WTC11 (cell line): ENCODE measurements at regions not wholly inside any gene's neighbourhood (a gene's known extent, or its start where the extent isn't known, plus 50 kb on each side); places are given as distances from the start of the nearest gene placed in this dataset.

Experiments
- ATAC-seq: fragments of 200-7000 bp; cut with Tn5 transposase; 2 replicates; pipeline ENCODE4 v1.10.0; 2021; ENCODE audit warnings: mild to moderate bottlenecking, moderate library complexity
- CTCF ChIA-PET: fragments of 300-600 bp; sonication (Branson Sonifier 250); formaldehyde crosslinking; loops from one replicate; lab custom pipeline; 2021; ENCODE audit warnings: antibody characterized with exemption; lab: Charles Lee
- POLR2A ChIA-PET: fragments of 350-600 bp; sonication (Branson Sonifier 250); formaldehyde crosslinking; loops from one replicate; lab custom pipeline; 2021; ENCODE audit warnings: antibody characterized with exemption; lab: Charles Lee
- DNase-seq: peaks from one replicate; pipeline ENCODE4 v3.0.0; 2021; ENCODE audit warnings: low spot score
- H3K27ac Mint-ChIP-seq: 2 replicates; pipeline ENCODE4 v1.8.0; 2021; ENCODE audit warnings: mixed read lengths
- H3K27me3 Mint-ChIP-seq: 2 replicates; pipeline ENCODE4 v1.8.0; 2021; ENCODE audit warnings: low read depth, mild to moderate bottlenecking, moderate library complexity, mixed read lengths
- H3K36me3 Mint-ChIP-seq: 2 replicates; pipeline ENCODE4 v1.8.0; 2021; ENCODE audit warnings: mixed read lengths
- H3K4me1 Mint-ChIP-seq: 2 replicates; pipeline ENCODE4 v1.8.0; 2022; ENCODE audit warnings: mixed read lengths
- H3K4me3 Mint-ChIP-seq: 2 replicates; pipeline ENCODE4 v1.8.0; 2021; ENCODE audit warnings: mild to moderate bottlenecking, moderate library complexity, mixed read lengths
- H3K9me3 Mint-ChIP-seq: 2 replicates; pipeline ENCODE4 v1.8.0; 2021; ENCODE audit warnings: mixed read lengths
- CDX4 ChIP-seq: fragments of 250-450 bp; sonication (Bioruptor Pico); IDR thresholded peaks from 2 replicates; pipeline ENCODE4 v1.9.0; 2021; ENCODE audit warnings: moderate library complexity, mild to moderate bottlenecking, inconsistent platforms, borderline replicate concordance
- CTCF ChIP-seq: fragments of 200-600 bp; IDR thresholded peaks from 2 replicates; pipeline ENCODE4 v1.8.0; 2022; ENCODE audit warnings: antibody characterized with exemption
- FOXK1 ChIP-seq: sonication (generic); formaldehyde crosslinking; IDR thresholded peaks from 2 replicates; pipeline ENCODE4 v1.8.0; 2022; ENCODE audit warnings: mild to moderate bottlenecking, moderate library complexity, missing genetic modification reagents
- FOXP1 ChIP-seq: sonication (generic); formaldehyde crosslinking; IDR thresholded peaks from 2 replicates; pipeline ENCODE4 v1.8.0; 2022; ENCODE audit warnings: missing genetic modification reagents, mild to moderate bottlenecking, moderate library complexity, borderline replicate concordance
- NR3C1 ChIP-seq: sonication (generic); formaldehyde crosslinking; conservative IDR thresholded peaks from 2 replicates; pipeline ENCODE4 v1.8.1; 2023; ENCODE audit warnings: low read depth, mild to moderate bottlenecking, missing genetic modification reagents
- PRRX2 ChIP-seq: fragments of 250-450 bp; sonication (Bioruptor Pico); IDR thresholded peaks from 2 replicates; pipeline ENCODE4 v1.8.0; 2021; ENCODE audit warnings: mild to moderate bottlenecking
- RORB ChIP-seq: fragments of 250-450 bp; sonication (Bioruptor Pico); IDR thresholded peaks from 2 replicates; pipeline ENCODE4 v1.9.0; 2021; ENCODE audit warnings: mild to moderate bottlenecking
- SMAD3 ChIP-seq: sonication (generic); formaldehyde crosslinking; IDR thresholded peaks from 2 replicates; pipeline ENCODE4 v1.8.0; 2022; ENCODE audit warnings: missing genetic modification reagents, mild to moderate bottlenecking, borderline replicate concordance
- SP1 ChIP-seq: sonication (generic); formaldehyde crosslinking; conservative IDR thresholded peaks from 2 replicates; pipeline ENCODE4 v1.8.1; 2022; ENCODE audit warnings: missing genetic modification reagents
- TCF7 ChIP-seq: sonication (generic); formaldehyde crosslinking; IDR thresholded peaks from 2 replicates; pipeline ENCODE4 v1.8.0; 2022; ENCODE audit warnings: mild to moderate bottlenecking, low read depth, missing genetic modification reagents, moderate library complexity
- TP53 ChIP-seq: sonication (generic); formaldehyde crosslinking; IDR thresholded peaks from 2 replicates; pipeline ENCODE4 v1.8.1; 2023; ENCODE audit warnings: mild to moderate bottlenecking, missing genetic modification reagents
- USF1 ChIP-seq: sonication (generic); formaldehyde crosslinking; IDR thresholded peaks from 2 replicates; pipeline ENCODE4 v1.8.0; 2022; ENCODE audit warnings: mild to moderate bottlenecking, missing genetic modification reagents
- USF2 ChIP-seq: sonication (generic); formaldehyde crosslinking; IDR thresholded peaks from 2 replicates; pipeline ENCODE4 v1.8.1; 2023; ENCODE audit warnings: mild to moderate bottlenecking, missing genetic modification reagents, moderate library complexity
- ZBTB43 ChIP-seq: sonication (generic); formaldehyde crosslinking; IDR thresholded peaks from 2 replicates; pipeline ENCODE4 v1.8.1; 2023; ENCODE audit warnings: mild to moderate bottlenecking, missing genetic modification reagents
- ZNF219 ChIP-seq: sonication (generic); formaldehyde crosslinking; IDR thresholded peaks from 2 replicates; pipeline ENCODE4 v1.8.0; 2023; ENCODE audit warnings: missing genetic modification reagents, mild to moderate bottlenecking, borderline replicate concordance
- ZNF263 ChIP-seq: sonication (generic); formaldehyde crosslinking; IDR thresholded peaks from 2 replicates; pipeline ENCODE4 v1.8.1; 2022; ENCODE audit warnings: low read depth, mild to moderate bottlenecking, moderate library complexity, missing genetic modification reagents
- ZNF281 ChIP-seq: sonication (generic); formaldehyde crosslinking; IDR thresholded peaks from 2 replicates; pipeline ENCODE4 v1.8.0; 2023; ENCODE audit warnings: mild to moderate bottlenecking, missing genetic modification reagents
- TF ChIP-seq, protein P1 (sequence below): sonication (generic); formaldehyde crosslinking; IDR thresholded peaks from 2 replicates; pipeline ENCODE4 v1.8.0; 2022; ENCODE audit warnings: mild to moderate bottlenecking, missing genetic modification reagents
- TF ChIP-seq, protein P2 (sequence below): sonication (generic); formaldehyde crosslinking; IDR thresholded peaks from 2 replicates; pipeline ENCODE4 v1.8.1; 2022; ENCODE audit warnings: low read depth, mild to moderate bottlenecking, moderate library complexity, missing genetic modification reagents, borderline replicate concordance
- TF ChIP-seq, protein P3 (sequence below): sonication (generic); formaldehyde crosslinking; IDR thresholded peaks from 2 replicates; pipeline ENCODE4 v1.8.1; 2023; ENCODE audit warnings: mild to moderate bottlenecking, missing genetic modification reagents

DNA sequence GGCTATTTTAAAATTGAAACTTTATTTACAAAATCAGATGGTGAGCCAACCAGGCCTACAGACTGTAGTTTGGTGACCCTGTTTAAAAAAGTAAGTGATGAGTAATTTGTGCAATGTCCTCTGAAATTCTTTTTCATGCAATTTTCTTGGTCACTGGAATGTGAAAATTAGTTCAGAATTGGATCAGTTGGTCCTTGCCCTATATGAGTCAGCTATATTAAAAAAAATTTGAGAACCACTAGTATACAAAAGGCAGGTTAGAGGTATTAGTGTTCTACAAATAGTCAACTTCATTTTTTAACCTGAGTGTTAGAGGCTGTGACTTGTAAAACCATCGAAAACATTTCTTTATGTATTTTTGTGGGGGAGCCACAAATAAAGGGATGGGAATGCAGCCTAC is 91.1 kb upstream of the NXPH2 start:
- ChIA-PET CTCF (interaction anchor here (0.6 kb wide), 1 partner anchor 930 kb away, joined by 4 read pairs; no protein-coding TSS in a partner anchor), POLR2A (no interaction called here)
- no peak for DNase-seq
- Mint-ChIP-seq H3K27ac (no peak overlapping the region), H3K27me3 (no peaks in the 10 kb centered on the region), H3K4me3 (no peak overlapping the region), H3K4me1 (peaks cover 2% of the 10 kb centered on the region; the same call in 1 of the 2 replicates), H3K36me3 (peaks cover 10% of the 10 kb centered on the region; the same call in 1 of the 2 replicates), H3K9me3 (peaks cover 28% of the 10 kb centered on the region)
- TF ChIP-seq CDX4 (CRISPR knock-in tag), result no peak
- TF ChIP-seq TCF7 (CRISPR knock-in tag), result no peak
- TF ChIP-seq FOXK1 (CRISPR knock-in tag), result no peak
- no peak for TF ChIP-seq NR3C1 (CRISPR knock-in tag)
- TF ChIP-seq SMAD3 (CRISPR knock-in tag), result no peak
- TF ChIP-seq USF2 (CRISPR knock-in tag), result no peak
- TF ChIP-seq TP53, result no peak
- no peak for TF ChIP-seq ZNF281 (CRISPR knock-in tag)
- TF ChIP-seq, protein P1, sequence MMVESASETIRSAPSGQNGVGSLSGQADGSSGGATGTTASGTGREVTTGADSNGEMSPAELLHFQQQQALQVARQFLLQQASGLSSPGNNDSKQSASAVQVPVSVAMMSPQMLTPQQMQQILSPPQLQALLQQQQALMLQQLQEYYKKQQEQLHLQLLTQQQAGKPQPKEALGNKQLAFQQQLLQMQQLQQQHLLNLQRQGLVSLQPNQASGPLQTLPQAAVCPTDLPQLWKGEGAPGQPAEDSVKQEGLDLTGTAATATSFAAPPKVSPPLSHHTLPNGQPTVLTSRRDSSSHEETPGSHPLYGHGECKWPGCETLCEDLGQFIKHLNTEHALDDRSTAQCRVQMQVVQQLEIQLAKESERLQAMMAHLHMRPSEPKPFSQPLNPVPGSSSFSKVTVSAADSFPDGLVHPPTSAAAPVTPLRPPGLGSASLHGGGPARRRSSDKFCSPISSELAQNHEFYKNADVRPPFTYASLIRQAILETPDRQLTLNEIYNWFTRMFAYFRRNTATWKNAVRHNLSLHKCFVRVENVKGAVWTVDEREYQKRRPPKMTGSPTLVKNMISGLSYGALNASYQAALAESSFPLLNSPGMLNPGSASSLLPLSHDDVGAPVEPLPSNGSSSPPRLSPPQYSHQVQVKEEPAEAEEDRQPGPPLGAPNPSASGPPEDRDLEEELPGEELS, result no peak
- TF ChIP-seq RORB (CRISPR knock-in tag), result no peak
- TF ChIP-seq SP1 (CRISPR knock-in tag), result no peak
- TF ChIP-seq ZBTB43 (CRISPR knock-in tag), result no peak
- ATAC-seq, result no peak

GRCh38 chr2:138867341-138867740 is 87.2 kb upstream of the NXPH2 start:
- ChIA-PET CTCF (no interaction called here), POLR2A (no interaction called here)
- Mint-ChIP-seq H3K4me1 (peaks cover 2% of the 10 kb centered on the region; the same call in 1 of the 2 replicates), H3K27ac (no peak overlapping the region), H3K27me3 (no peaks in the 10 kb centered on the region), H3K36me3 (peaks cover 10% of the 10 kb centered on the region; the same call in 1 of the 2 replicates), H3K4me3 (no peak overlapping the region), H3K9me3 (peaks cover 22% of the 10 kb centered on the region)
- no peak for DNase-seq
- no peak for ATAC-seq
- TF ChIP-seq USF2 (CRISPR knock-in tag), result no peak
- no peak for TF ChIP-seq CTCF
- TF ChIP-seq PRRX2, result no peak
- no peak for TF ChIP-seq FOXP1 (CRISPR knock-in tag)
- TF ChIP-seq USF1 (CRISPR knock-in tag), result no peak
- no peak for TF ChIP-seq ZNF219
- no peak for TF ChIP-seq ZNF263
- TF ChIP-seq, protein P2, sequence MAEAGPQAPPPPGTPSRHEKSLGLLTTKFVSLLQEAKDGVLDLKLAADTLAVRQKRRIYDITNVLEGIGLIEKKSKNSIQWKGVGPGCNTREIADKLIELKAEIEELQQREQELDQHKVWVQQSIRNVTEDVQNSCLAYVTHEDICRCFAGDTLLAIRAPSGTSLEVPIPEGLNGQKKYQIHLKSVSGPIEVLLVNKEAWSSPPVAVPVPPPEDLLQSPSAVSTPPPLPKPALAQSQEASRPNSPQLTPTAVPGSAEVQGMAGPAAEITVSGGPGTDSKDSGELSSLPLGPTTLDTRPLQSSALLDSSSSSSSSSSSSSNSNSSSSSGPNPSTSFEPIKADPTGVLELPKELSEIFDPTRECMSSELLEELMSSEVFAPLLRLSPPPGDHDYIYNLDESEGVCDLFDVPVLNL (CRISPR knock-in tag), result no peak
- TF ChIP-seq, protein P3, sequence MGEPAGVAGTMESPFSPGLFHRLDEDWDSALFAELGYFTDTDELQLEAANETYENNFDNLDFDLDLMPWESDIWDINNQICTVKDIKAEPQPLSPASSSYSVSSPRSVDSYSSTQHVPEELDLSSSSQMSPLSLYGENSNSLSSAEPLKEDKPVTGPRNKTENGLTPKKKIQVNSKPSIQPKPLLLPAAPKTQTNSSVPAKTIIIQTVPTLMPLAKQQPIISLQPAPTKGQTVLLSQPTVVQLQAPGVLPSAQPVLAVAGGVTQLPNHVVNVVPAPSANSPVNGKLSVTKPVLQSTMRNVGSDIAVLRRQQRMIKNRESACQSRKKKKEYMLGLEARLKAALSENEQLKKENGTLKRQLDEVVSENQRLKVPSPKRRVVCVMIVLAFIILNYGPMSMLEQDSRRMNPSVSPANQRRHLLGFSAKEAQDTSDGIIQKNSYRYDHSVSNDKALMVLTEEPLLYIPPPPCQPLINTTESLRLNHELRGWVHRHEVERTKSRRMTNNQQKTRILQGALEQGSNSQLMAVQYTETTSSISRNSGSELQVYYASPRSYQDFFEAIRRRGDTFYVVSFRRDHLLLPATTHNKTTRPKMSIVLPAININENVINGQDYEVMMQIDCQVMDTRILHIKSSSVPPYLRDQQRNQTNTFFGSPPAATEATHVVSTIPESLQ (CRISPR knock-in tag), result no peak
